ENCODE measurements at regions not wholly inside any gene's neighbourhood (a gene's known extent, or its start where the extent isn't known, plus 50 kb on each side); places are given as distances from the start of the nearest gene placed in this dataset.

DNA sequence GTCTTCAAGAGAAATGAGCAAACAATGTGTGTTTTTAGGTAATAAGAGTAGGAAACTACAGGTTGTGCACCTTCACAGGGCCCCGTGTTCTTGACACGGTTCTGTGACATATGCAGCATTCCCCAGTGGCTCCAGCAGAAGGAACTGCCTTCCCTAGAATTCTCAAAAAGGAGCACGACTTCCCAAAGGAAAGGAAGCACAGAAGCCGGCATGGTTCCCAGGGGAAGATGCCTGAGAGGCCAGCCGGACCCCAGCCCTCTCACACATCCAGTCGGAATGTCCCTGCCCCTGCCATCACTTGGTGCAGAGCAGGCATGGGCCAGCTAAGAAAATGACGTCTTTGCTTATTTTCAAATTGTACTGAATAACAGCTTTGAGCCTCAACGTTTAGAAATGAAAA is 187.3 kb upstream of the NSMCE3 start:
- H2AFZ ChIP-seq (ENCODE audit: low read length), result no peak overlapping the region
- H3K27me3 ChIP-seq (ENCODE audit: insufficient read depth, low read length), result no peaks in the 10 kb centered on the region
- H3T11ph ChIP-seq (ENCODE audit: low read length), result no peak overlapping the region
- no peak overlapping the region for H2BK120ac ChIP-seq (ENCODE audit: low read depth, low read length, poor library complexity, severe bottlenecking)
- H2BK5ac ChIP-seq (ENCODE audit: insufficient read length, low read length), result no peak overlapping the region
- H3K56ac ChIP-seq (ENCODE audit: insufficient read length, low read depth, low read length), result no peak overlapping the region
- H4K8ac ChIP-seq (replicated peaks; ENCODE audit: insufficient read length, low read depth, low read length), result no peak overlapping the region
- TF ChIP-seq, protein P1, sequence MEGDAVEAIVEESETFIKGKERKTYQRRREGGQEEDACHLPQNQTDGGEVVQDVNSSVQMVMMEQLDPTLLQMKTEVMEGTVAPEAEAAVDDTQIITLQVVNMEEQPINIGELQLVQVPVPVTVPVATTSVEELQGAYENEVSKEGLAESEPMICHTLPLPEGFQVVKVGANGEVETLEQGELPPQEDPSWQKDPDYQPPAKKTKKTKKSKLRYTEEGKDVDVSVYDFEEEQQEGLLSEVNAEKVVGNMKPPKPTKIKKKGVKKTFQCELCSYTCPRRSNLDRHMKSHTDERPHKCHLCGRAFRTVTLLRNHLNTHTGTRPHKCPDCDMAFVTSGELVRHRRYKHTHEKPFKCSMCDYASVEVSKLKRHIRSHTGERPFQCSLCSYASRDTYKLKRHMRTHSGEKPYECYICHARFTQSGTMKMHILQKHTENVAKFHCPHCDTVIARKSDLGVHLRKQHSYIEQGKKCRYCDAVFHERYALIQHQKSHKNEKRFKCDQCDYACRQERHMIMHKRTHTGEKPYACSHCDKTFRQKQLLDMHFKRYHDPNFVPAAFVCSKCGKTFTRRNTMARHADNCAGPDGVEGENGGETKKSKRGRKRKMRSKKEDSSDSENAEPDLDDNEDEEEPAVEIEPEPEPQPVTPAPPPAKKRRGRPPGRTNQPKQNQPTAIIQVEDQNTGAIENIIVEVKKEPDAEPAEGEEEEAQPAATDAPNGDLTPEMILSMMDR (conservative IDR thresholded peaks at IDR 0.05), result no peak
- Mint-ChIP-seq H3K36me3 (ENCODE audit: insufficient read depth in 1 of 3, low read depth in 3 of 3) (peaks cover 0 to 5% (median 2%) of the 10 kb centered on the region in 3 experiments; a peak in 3 of 7 replicates), H3K4me1 (peaks cover 10% of the 10 kb centered on the region in 2 experiments), H3K27me3 (ENCODE audit: low read depth) (no peaks in the 10 kb centered on the region), H3K27ac (no peak overlapping the region), H3K9me3 (peaks cover 2 to 4% of the 10 kb centered on the region in 2 experiments; a peak in 2 of 5 replicates), H3K4me3 (no peak overlapping the region)
- no peak overlapping the region for H2BK20ac ChIP-seq (ENCODE audit: low read depth, low read length, poor library complexity, severe bottlenecking)
- H4K5ac ChIP-seq (ENCODE audit: insufficient read length, low read depth, low read length), result no peak overlapping the region
- no peaks in the 10 kb centered on the region for H3K23me2 ChIP-seq (ENCODE audit: insufficient read length, low read depth, low read length, poor library complexity, severe bottlenecking)
- no peak overlapping the region for H4K91ac ChIP-seq (ENCODE audit: insufficient read length, low read depth, low read length)
- no peaks in the 10 kb centered on the region for H4K20me1 ChIP-seq (ENCODE audit: control insufficient read depth, insufficient read depth, insufficient read length)
- no peak overlapping the region for H3K9ac ChIP-seq (ENCODE audit: extremely low read depth, insufficient read length, low read length)
- no peak overlapping the region for H3K4ac ChIP-seq (ENCODE audit: low read depth, low read length)
- peaks cover 3% of the 10 kb centered on the region; the same call in 1 of the 2 replicates for H3K4me1 ChIP-seq (ENCODE audit: insufficient read depth, low read length)
- no peak overlapping the region for H3K4me2 ChIP-seq (ENCODE audit: insufficient read depth, insufficient read length, low read length)
- H2BK15ac ChIP-seq (ENCODE audit: low read depth, low read length), result no peak overlapping the region
- H2AK5ac ChIP-seq (ENCODE audit: insufficient read length, low read length), result no peak overlapping the region
- no peak overlapping the region for H3K18ac ChIP-seq (ENCODE audit: insufficient read length, low read depth, low read length)
- no peaks in the 10 kb centered on the region for H3K79me1 ChIP-seq (ENCODE audit: insufficient read depth, low read depth, low read length, poor library complexity, severe bottlenecking)
- H3K23ac ChIP-seq (ENCODE audit: insufficient read length, low read depth, low read length), result no peak overlapping the region
- H3K9me3 ChIP-seq (ENCODE audit: control insufficient read depth, low read depth, low read length), result no peaks in the 10 kb centered on the region
- no peak for DNase-seq
- H3K14ac ChIP-seq (ENCODE audit: insufficient read depth, low read length), result no peak overlapping the region
- no peaks in the 10 kb centered on the region for H3K79me2 ChIP-seq (ENCODE audit: insufficient read depth, low read length)
- no CpG with 5 or more reads among the region's 8 CpGs for WGBS (ENCODE audit: extremely low coverage, insufficient read length, low lambda C conversion rate)
- H3K27ac ChIP-seq (ENCODE audit: insufficient read length, low read depth, low read length), result no peak overlapping the region
- no peak overlapping the region for H2BK12ac ChIP-seq (ENCODE audit: insufficient read length, low read depth, low read length)

All from H9 (cell line).